Stimulated activated naive CD4-positive, alpha-beta T cell treated with Interleukin-2 at 50 U/mL for 16 hours (primary cell): ENCODE measurements at regions not wholly inside any gene's neighbourhood (a gene's known extent, or its start where the extent isn't known, plus 50 kb on each side); places are given as distances from the start of the nearest gene placed in this dataset.
"Not testable (repeated sequence)": the region's sequence is repeated elsewhere in the genome, so short reads cannot be mapped to it uniquely, and the experiment has no call there.

Source experiments
- DNase-seq: peaks from one replicate; lab custom pipeline; 2025; lab: John Stamatoyannopoulos, UW

- DNase-seq, result no peak
Observed at GRCh38 chr18:40250236-40250635, 1704.8 kb upstream of the PIK3C3 start.

GRCh38 chr18:40249390-40250080 lies 1705.5 kb upstream of the PIK3C3 start:
- no peak for DNase-seq

- DNase-seq, result not testable (repeated sequence)
Observed at GRCh38 chr18:40245612-40246011, 1709.4 kb upstream of the PIK3C3 start.

- DNase-seq, result no peak
Observed at GRCh38 chr18:40243607-40244006, 1711.4 kb upstream of the PIK3C3 start.

- no peak for DNase-seq
Observed at GRCh38 chr18:40235836-40236235, 1719.2 kb upstream of the PIK3C3 start.

GRCh38 chr18:40235323-40235722 lies 1719.7 kb upstream of the PIK3C3 start:
- DNase-seq, result no peak

GRCh38 chr18:40233931-40234616 lies 1721.0 kb upstream of the PIK3C3 start:
- DNase-seq, result no peak

- DNase-seq, result no peak
Observed at GRCh38 chr18:40222776-40223175, 1732.3 kb upstream of the PIK3C3 start.

- no peak for DNase-seq
Observed at GRCh38 chr18:40216856-40217255, 1738.2 kb upstream of the PIK3C3 start.

GRCh38 chr18:40215979-40216378 lies 1739.1 kb upstream of the PIK3C3 start:
- DNase-seq, result no peak

GRCh38 chr18:40210696-40211095 lies 1744.3 kb upstream of the PIK3C3 start:
- DNase-seq, result no peak

- no peak for DNase-seq
Observed at GRCh38 chr18:40208958-40209357, 1746.1 kb upstream of the PIK3C3 start.

GRCh38 chr18:40197711-40198110 lies 1757.3 kb upstream of the PIK3C3 start:
- DNase-seq, result no peak

GRCh38 chr18:40186677-40187076 lies 1768.4 kb upstream of the PIK3C3 start:
- DNase-seq, result no peak

- DNase-seq, result no peak
Observed at GRCh38 chr18:40179729-40180461, 1775.1 kb upstream of the PIK3C3 start.

- DNase-seq, result no peak
Observed at GRCh38 chr18:40168026-40168425, 1787.0 kb upstream of the PIK3C3 start.

- DNase-seq, result no peak
Observed at GRCh38 chr18:40163254-40163653, 1791.8 kb upstream of the PIK3C3 start.

- no peak for DNase-seq
Observed at GRCh38 chr18:40160361-40160760, 1794.7 kb upstream of the PIK3C3 start.

GRCh38 chr18:40159141-40160017 lies 1795.7 kb upstream of the PIK3C3 start:
- DNase-seq, result no peak

GRCh38 chr18:40157120-40157519 lies 1797.9 kb upstream of the PIK3C3 start:
- DNase-seq, result no peak

GRCh38 chr18:40152859-40153258 lies 1802.2 kb upstream of the PIK3C3 start:
- DNase-seq, result no peak

- DNase-seq, result no peak
Observed at GRCh38 chr18:40148960-40149359, 1806.1 kb upstream of the PIK3C3 start.
